H1 (cell line): ENCODE measurements at regions not wholly inside any gene's neighbourhood (a gene's known extent, or its start where the extent isn't known, plus 50 kb on each side); places are given as distances from the start of the nearest gene placed in this dataset.
"Not testable (repeated sequence)": the region's sequence is repeated elsewhere in the genome, so short reads cannot be mapped to it uniquely, and the experiment has no call there.

Source experiments
- CTCF ChIA-PET: fragments of 300-600 bp; sonication (Branson Sonifier 250); formaldehyde crosslinking; loops from one replicate; lab custom pipeline; 2021; ENCODE audit not compliant: partially characterized antibody; lab: Charles Lee
- POLR2A ChIA-PET: fragments of 300-600 bp; sonication (Branson Sonifier 250); formaldehyde crosslinking; loops from one replicate; lab custom pipeline; 2021; ENCODE audit warnings: inconsistent platforms; ENCODE audit not compliant: partially characterized antibody; lab: Charles Lee
- DNase-seq, 2 experiments: peaks; one replicate each; pipeline versions ENCODE4 v3.0.0 to v3.0.0-alpha.2; 2010 to 2022; ENCODE audit warnings: low spot score in 2 of 2, low read depth in 1 of 2, mixed read lengths in 1 of 2
- FAIRE-seq: peaks from 2 replicates; lab custom pipeline; 2011; peaks lifted over from hg19 to GRCh38; lab: Jason Lieb, UNC
- H2AFZ ChIP-seq: 2 replicates; pipeline ENCODE4 v1.8.1; 2012; ENCODE audit warnings: low read length, inconsistent platforms
- H2AK5ac ChIP-seq: 2 replicates; pipeline ENCODE4 v1.6.1; 2013; ENCODE audit warnings: low read depth, low read length
- H2BK120ac ChIP-seq: replicated peaks from 2 replicates; pipeline ENCODE3; 2013; ENCODE audit warnings: low read depth, low read length, inconsistent platforms
- H2BK12ac ChIP-seq: 2 replicates; pipeline ENCODE4 v1.6.1; 2013; ENCODE audit warnings: low read depth, low read length
- H2BK15ac ChIP-seq: 2 replicates; pipeline ENCODE4 v1.6.1; 2013; ENCODE audit warnings: low read length
- H2BK20ac ChIP-seq: 2 replicates; pipeline ENCODE4 v1.6.1; 2013; ENCODE audit warnings: low read length
- H2BK5ac ChIP-seq: 2 replicates; pipeline ENCODE4 v1.6.1; 2013; ENCODE audit warnings: low read depth, low read length
- H3K14ac ChIP-seq: 2 replicates; pipeline ENCODE4 v1.6.1; 2013; ENCODE audit warnings: inconsistent platforms; ENCODE audit not compliant: insufficient read length
- H3K18ac ChIP-seq: 2 replicates; pipeline ENCODE4 v1.6.1; 2013; ENCODE audit warnings: low read length; ENCODE audit errors: extremely low read depth
- H3K23ac ChIP-seq: 2 replicates; pipeline ENCODE4 v1.6.1; 2013; ENCODE audit warnings: inconsistent platforms; ENCODE audit not compliant: insufficient read length
- H3K23me2 ChIP-seq: 2 replicates; pipeline ENCODE4 v1.6.1; 2013; ENCODE audit warnings: low read depth, low read length
- H3K27ac ChIP-seq: 2 replicates; pipeline ENCODE4 v1.6.1; 2011; ENCODE audit warnings: low read depth, low read length, inconsistent platforms
- H3K27me3 ChIP-seq, 4 experiments: replicated peaks in 1 of 4; 1 replicate in 1 of 4; 2 replicates in 3 of 4; pipeline versions ENCODE4 v1.6.1 to v1.8.1; 2011 to 2013; ENCODE audit warnings: low read length in 3 of 4, mild to moderate bottlenecking in 3 of 4, inconsistent platforms in 2 of 4, mixed read lengths in 2 of 4, moderate library complexity in 1 of 4; ENCODE audit not compliant: control insufficient read depth in 3 of 4, insufficient read depth in 3 of 4; ENCODE audit errors: extremely low read depth in 1 of 4
- H3K36me3 ChIP-seq, 4 experiments: 2 replicates each; pipeline versions ENCODE4 v1.6.1 to v1.8.1; 2011 to 2013; ENCODE audit warnings: mild to moderate bottlenecking in 4 of 4, low read length in 3 of 4, moderate library complexity in 2 of 4, control low read depth in 1 of 4, inconsistent platforms in 1 of 4; ENCODE audit not compliant: insufficient read depth in 4 of 4, control insufficient read depth in 2 of 4
- H3K4ac ChIP-seq: replicated peaks from 2 replicates; pipeline ENCODE3; 2013; ENCODE audit warnings: low read length, low read depth, mixed read lengths, inconsistent platforms; ENCODE audit not compliant: insufficient read length
- H3K4me1 ChIP-seq, 4 experiments: replicated peaks in 1 of 4; 1 replicate in 1 of 4; 2 replicates in 3 of 4; pipeline versions ENCODE4 v1.6.1 to v1.8.1; 2011 to 2013; ENCODE audit warnings: low read length in 3 of 4, inconsistent platforms in 2 of 4, mixed read lengths in 1 of 4; ENCODE audit not compliant: insufficient read depth in 4 of 4, control insufficient read depth in 3 of 4
- H3K4me2 ChIP-seq, 2 experiments: 2 replicates each; pipeline versions ENCODE4 v1.6.1 to v1.8.1; 2011 to 2013; ENCODE audit warnings: low read depth in 2 of 2, low read length in 2 of 2, control low read depth in 1 of 2, inconsistent platforms in 1 of 2, mild to moderate bottlenecking in 1 of 2; ENCODE audit not compliant: insufficient read depth in 1 of 2
- H3K4me3 ChIP-seq, 4 experiments: fragments of 200-600, 300-600 bp in 1 of 4; sonication (generic), shearing (Covaris generic), sonication (Bioruptor Twin) in 1 of 4; 2 replicates each; pipeline versions ENCODE4 v1.5.1 to v1.8.1; 2011 to 2016; ENCODE audit warnings: low read length in 4 of 4, low read depth in 3 of 4, control low read depth in 2 of 4, inconsistent platforms in 2 of 4, mild to moderate bottlenecking in 2 of 4, mixed read lengths in 1 of 4, moderate library complexity in 1 of 4; ENCODE audit not compliant: insufficient read depth in 2 of 4; ENCODE audit errors: extremely low read depth in 1 of 4
- H3K56ac ChIP-seq: replicated peaks from 2 replicates; pipeline ENCODE3; 2013; ENCODE audit warnings: low read depth, mild to moderate bottlenecking, mixed read lengths, low read length, inconsistent platforms; ENCODE audit not compliant: insufficient read length
- H3K79me1 ChIP-seq: 2 replicates; pipeline ENCODE4 v1.6.1; 2013; ENCODE audit warnings: low read depth, low read length, control low read depth
- H3K79me2 ChIP-seq, 2 experiments: 2 replicates each; pipeline versions ENCODE4 v1.6.1 to v1.8.1; 2012 to 2013; ENCODE audit warnings: low read length in 2 of 2, mild to moderate bottlenecking in 2 of 2, inconsistent platforms in 1 of 2; ENCODE audit not compliant: insufficient read depth in 2 of 2, control insufficient read depth in 1 of 2
- H3K9ac ChIP-seq, 4 experiments: replicated peaks in 1 of 4; 1 replicate in 1 of 4; 2 replicates in 3 of 4; pipeline versions ENCODE4 v1.6.1 to v1.8.1; 2011 to 2013; ENCODE audit warnings: low read depth in 3 of 4, low read length in 3 of 4, control low read depth in 2 of 4, mild to moderate bottlenecking in 2 of 4, moderate library complexity in 2 of 4, inconsistent platforms in 1 of 4; ENCODE audit errors: extremely low read depth in 1 of 4
- H3K9me3 ChIP-seq, 2 experiments: 2 replicates each; pipeline versions ENCODE4 v1.6.1 to v1.8.1; 2012 to 2013; ENCODE audit warnings: mild to moderate bottlenecking in 2 of 2, moderate library complexity in 2 of 2, control low read depth in 1 of 2, inconsistent platforms in 1 of 2, low read depth in 1 of 2, low read length in 1 of 2, mixed read lengths in 1 of 2; ENCODE audit not compliant: insufficient read depth in 2 of 2
- H4K20me1 ChIP-seq, 2 experiments: replicated peaks in 1 of 2; 2 replicates each; pipeline versions ENCODE3 to v1.8.1; 2011 to 2013; ENCODE audit warnings: inconsistent platforms in 2 of 2, low read length in 2 of 2, mild to moderate bottlenecking in 1 of 2; ENCODE audit not compliant: insufficient read depth in 2 of 2, control insufficient read depth in 1 of 2
- H4K5ac ChIP-seq: 2 replicates; pipeline ENCODE4 v1.6.1; 2013; ENCODE audit warnings: low read length, low read depth, mixed read lengths, inconsistent platforms; ENCODE audit not compliant: insufficient read length
- H4K8ac ChIP-seq: 2 replicates; pipeline ENCODE4 v1.8.0; 2013; ENCODE audit warnings: mild to moderate bottlenecking, moderate library complexity, low read length, inconsistent platforms; ENCODE audit not compliant: insufficient read depth; ENCODE audit errors: extremely low read depth
- H4K91ac ChIP-seq: replicated peaks from 2 replicates; pipeline ENCODE3; 2013; ENCODE audit warnings: low read length, mixed read lengths, inconsistent platforms; ENCODE audit not compliant: insufficient read length
- WGBS, 2 experiments: shearing (Covaris generic) in 1 of 2; methylation state at CpG; one replicate each; pipeline versions ENCODE4 v1.1.6 to v1.1.7; 2013 to 2015; ENCODE audit warnings: low lambda C conversion rate in 2 of 2, mixed read lengths in 2 of 2, inconsistent platforms in 1 of 2, low coverage in 1 of 2, missing lambda C conversion rate in 1 of 2; ENCODE audit not compliant: insufficient replicate concordance in 2 of 2, insufficient coverage in 1 of 2, insufficient read length in 1 of 2; ENCODE audit errors: extremely low coverage in 1 of 2, missing lambda C conversion rate in 1 of 2; 5-methylcytosine and 5-hydroxymethylcytosine counted together

DNA sequence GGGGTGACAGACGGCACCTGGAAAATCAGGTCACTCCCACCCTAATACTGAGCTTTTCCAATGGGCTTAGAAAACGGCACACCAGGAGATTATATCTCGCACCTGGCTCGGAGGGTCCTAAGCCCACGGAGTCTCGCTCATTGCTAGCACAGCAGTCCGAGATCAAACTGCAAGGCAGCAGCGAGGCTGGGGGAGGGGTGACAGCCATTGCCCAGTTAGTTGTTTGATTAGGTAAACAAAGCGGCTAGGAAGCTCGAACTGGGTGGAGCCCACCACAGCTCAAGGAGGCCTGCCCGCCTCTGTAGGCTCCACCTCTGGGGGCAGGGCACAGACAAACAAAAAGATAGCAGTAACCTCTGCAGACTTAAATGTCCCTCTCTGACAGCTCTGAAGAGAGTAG, 260.9 kb downstream of the BLID start:
- peaks cover 11 to 12% of the 10 kb centered on the region in 2 experiments for H3K9me3 ChIP-seq
- FAIRE-seq, H3K9ac ChIP-seq, H3K4me2 ChIP-seq, H2BK15ac ChIP-seq, CTCF ChIA-PET, H2AFZ ChIP-seq, H2BK12ac ChIP-seq, H3K56ac ChIP-seq, H3K18ac ChIP-seq, H2BK120ac ChIP-seq, H3K4me1 ChIP-seq, H3K27ac ChIP-seq, H3K27me3 ChIP-seq, H4K91ac ChIP-seq, H3K79me2 ChIP-seq, H2AK5ac ChIP-seq, H3K4me3 ChIP-seq, H3K14ac ChIP-seq, H3K79me1 ChIP-seq, DNase-seq, H2BK5ac ChIP-seq, H3K23me2 ChIP-seq, H2BK20ac ChIP-seq, H3K36me3 ChIP-seq, POLR2A ChIA-PET, H4K8ac ChIP-seq, H4K5ac ChIP-seq, H3K23ac ChIP-seq, H4K20me1 ChIP-seq, H3K4ac ChIP-seq: not testable (repeated sequence)
- WGBS, 2 experiments = 95% methylated on average over 8 of the region's 11 CpGs; no CpG with 5 or more reads in 1 of the 2 experiments
